Stimulated activated CD8-positive, alpha-beta memory T cell treated with anti-CD3 and anti-CD28 coated beads, Interleukin-2, amount 100 ng/mL, for 48 hours (primary cell): ENCODE measurements at regions not wholly inside any gene's neighbourhood (a gene's known extent, or its start where the extent isn't known, plus 50 kb on each side); places are given as distances from the start of the nearest gene placed in this dataset.
"Not testable (repeated sequence)": the region's sequence is repeated elsewhere in the genome, so short reads cannot be mapped to it uniquely, and the experiment has no call there.

ENCODE experiments used
- DNase-seq, 2 donors: peaks; one replicate each; pipeline ENCODE4 v3.0.0-alpha.2; 2020; ENCODE audit warnings: low read depth in 2 of 2

- no peak for DNase-seq
Observed at GRCh38 chr7:106562711-106563366, 98.1 kb downstream of the CCDC71L start.

GRCh38 chr7:106561666-106562411, 99.1 kb downstream of the CCDC71L start:
- no peak for DNase-seq

- no peak for DNase-seq
Observed at GRCh38 chr7:106561151-106561550, 99.8 kb downstream of the CCDC71L start.

GRCh38 chr7:106560482-106560881, 100.5 kb downstream of the CCDC71L start:
- no peak for DNase-seq

GRCh38 chr7:106556244-106556643, 104.7 kb downstream of the CCDC71L start:
- DNase-seq = not testable (repeated sequence)

GRCh38 chr7:106554623-106555022, 106.3 kb downstream of the CCDC71L start:
- not testable (repeated sequence) for DNase-seq

GRCh38 chr7:106553446-106553836, 107.5 kb downstream of the CCDC71L start:
- DNase-seq = no peak

GRCh38 chr7:106552645-106553445, 108.1 kb downstream of the CCDC71L start:
- no peak for DNase-seq

GRCh38 chr7:106551936-106552335, 109.0 kb downstream of the CCDC71L start:
- DNase-seq = no peak

- no peak for DNase-seq
Observed at GRCh38 chr7:106548491-106548890, 112.5 kb downstream of the CCDC71L start.

- DNase-seq = no peak
Observed at GRCh38 chr7:106545275-106545674, 115.7 kb downstream of the CCDC71L start.

GRCh38 chr7:106543221-106543757, 117.7 kb downstream of the CCDC71L start:
- DNase-seq = no peak

- peak in 1 of 2 donors; percentile 20 for DNase-seq
Observed at GRCh38 chr7:106542550-106543220, 118.3 kb downstream of the CCDC71L start.

- DNase-seq = no peak
Observed at GRCh38 chr7:106538638-106539037, 122.3 kb downstream of the CCDC71L start.

GRCh38 chr7:106537119-106537518, 123.8 kb downstream of the CCDC71L start:
- no peak for DNase-seq

GRCh38 chr7:106536079-106536478, 124.9 kb downstream of the CCDC71L start:
- DNase-seq = no peak

- DNase-seq = no peak
Observed at GRCh38 chr7:106535234-106535932, 125.6 kb downstream of the CCDC71L start.

- no peak for DNase-seq
Observed at GRCh38 chr7:106534271-106534846, 126.6 kb downstream of the CCDC71L start.

- DNase-seq = not testable (repeated sequence)
Observed at GRCh38 chr7:106530183-106530582, 130.8 kb downstream of the CCDC71L start.

GRCh38 chr7:106526617-106527016, 134.3 kb downstream of the CCDC71L start:
- DNase-seq = not testable (repeated sequence)

GRCh38 chr7:106524690-106525059, 136.3 kb downstream of the CCDC71L start:
- no peak for DNase-seq
